ENCODE measurements at regions not wholly inside any gene's neighbourhood (a gene's known extent, or its start where the extent isn't known, plus 50 kb on each side); places are given as distances from the start of the nearest gene placed in this dataset.

DNA sequence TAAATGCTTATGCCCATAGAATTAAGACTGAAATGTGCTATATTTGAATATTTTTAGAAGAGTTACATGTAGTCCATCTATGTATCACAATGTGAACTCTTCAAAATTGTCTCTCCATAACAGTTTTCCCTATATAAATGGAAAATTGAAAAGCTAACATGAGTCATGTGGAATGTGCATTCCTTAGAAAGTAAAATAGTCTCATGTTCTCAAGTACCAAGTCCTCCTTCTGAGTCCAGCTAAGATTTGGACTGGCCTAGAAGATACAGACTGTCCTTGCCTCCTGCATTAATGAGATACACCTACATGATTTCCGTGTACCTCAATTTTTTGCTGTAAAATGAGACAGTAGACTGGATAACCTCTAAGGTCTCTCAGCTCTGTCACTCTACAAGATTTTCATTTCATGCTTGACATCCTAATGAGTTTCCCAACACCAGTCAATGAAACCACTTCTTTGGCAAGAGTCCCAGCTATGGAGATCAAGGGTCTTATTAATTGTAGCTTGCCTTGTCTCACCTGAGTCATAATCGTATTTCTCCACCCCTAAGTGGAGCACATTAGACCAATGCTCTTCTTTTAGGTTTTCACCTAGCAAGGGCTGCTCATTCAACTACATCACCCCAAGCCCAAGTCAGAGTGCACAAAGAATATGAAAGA, 350.6 kb upstream of the IL12A start:
- Histone ChIP-seq H3K18ac (ENCODE audit: low read length) (no peak overlapping the region), H3K4ac (ENCODE audit: low read length) (no peak overlapping the region), H3K9ac (ENCODE audit: low read depth, low read length, poor library complexity) (no peak overlapping the region), H4K91ac (ENCODE audit: low read depth, low read length, poor library complexity) (no peak overlapping the region), H3K27me3 (ENCODE audit: control insufficient read depth in 3 of 3, insufficient read depth in 3 of 3, low read depth in 1 of 3, low read length in 3 of 3) (no peaks in the 10 kb centered on the region), H3K14ac (ENCODE audit: low read length) (no peak overlapping the region), H3K4me3 (ENCODE audit: low read length in 2 of 2) (no peak overlapping the region), H3K4me2 (ENCODE audit: insufficient read depth, low read length, poor library complexity, severe bottlenecking) (no peak overlapping the region), H2AFZ (ENCODE audit: low read length) (no peak overlapping the region), H3K27ac (replicated peaks; ENCODE audit: low read length) (no peak overlapping the region), H2BK15ac (ENCODE audit: low read length) (no peak overlapping the region), H3K9me3 (replicated peaks in 1 of 2; ENCODE audit: control insufficient read depth in 2 of 2, insufficient read depth in 1 of 2, low read depth in 1 of 2, low read length in 2 of 2) (no peaks in the 10 kb centered on the region), H3K4me1 (ENCODE audit: control insufficient read depth in 2 of 2, insufficient read depth in 1 of 2, low read depth in 1 of 2, low read length in 2 of 2) (no peaks in the 10 kb centered on the region), H2BK5ac (ENCODE audit: low read length) (no peak overlapping the region), H2AK5ac (ENCODE audit: low read depth, low read length) (no peak overlapping the region), H4K8ac (ENCODE audit: low read depth, low read length) (no peak overlapping the region), H2BK12ac (ENCODE audit: low read length) (no peak overlapping the region), H3K36me3 (replicated peaks in 1 of 2; ENCODE audit: control insufficient read depth in 2 of 2, insufficient read depth in 2 of 2, low read length in 2 of 2) (no peaks in the 10 kb centered on the region), H3K79me1 (ENCODE audit: low read depth, low read length) (no peaks in the 10 kb centered on the region), H2BK120ac (ENCODE audit: low read depth, low read length) (no peak overlapping the region), H3K23ac (ENCODE audit: low read depth, low read length, poor library complexity) (no peak overlapping the region)
- DNase-seq (ENCODE audit: low spot score): no peak
- WGBS, 2 donors (ENCODE audit: extremely low coverage in 2 of 2, insufficient read length in 2 of 2, insufficient replicate concordance in 1 of 2): no CpG with 5 or more reads among the region's 2 CpGs

- no CpG with 5 or more reads among the region's 4 CpGs for WGBS, 2 donors (ENCODE audit: extremely low coverage in 2 of 2, insufficient read length in 2 of 2, insufficient replicate concordance in 1 of 2)
- Histone ChIP-seq H3K9ac (ENCODE audit: low read depth, low read length, poor library complexity) (no peak overlapping the region), H3K14ac (ENCODE audit: low read length) (no peak overlapping the region), H3K4me3 (ENCODE audit: low read length in 2 of 2) (no peak overlapping the region), H4K91ac (ENCODE audit: low read depth, low read length, poor library complexity) (no peak overlapping the region), H2BK12ac (ENCODE audit: low read length) (no peak overlapping the region), H3K23ac (ENCODE audit: low read depth, low read length, poor library complexity) (no peak overlapping the region), H3K9me3 (replicated peaks in 1 of 2; ENCODE audit: control insufficient read depth in 2 of 2, insufficient read depth in 1 of 2, low read depth in 1 of 2, low read length in 2 of 2) (no peaks in the 10 kb centered on the region), H2BK5ac (ENCODE audit: low read length) (no peak overlapping the region), H3K4me2 (ENCODE audit: insufficient read depth, low read length, poor library complexity, severe bottlenecking) (no peak overlapping the region), H3K36me3 (replicated peaks in 1 of 2; ENCODE audit: control insufficient read depth in 2 of 2, insufficient read depth in 2 of 2, low read length in 2 of 2) (no peaks in the 10 kb centered on the region), H2AFZ (ENCODE audit: low read length) (no peak overlapping the region), H3K27ac (replicated peaks; ENCODE audit: low read length) (no peak overlapping the region), H3K18ac (ENCODE audit: low read length) (no peak overlapping the region), H4K8ac (ENCODE audit: low read depth, low read length) (no peak overlapping the region), H2AK5ac (ENCODE audit: low read depth, low read length) (no peak overlapping the region), H3K27me3 (ENCODE audit: control insufficient read depth in 3 of 3, insufficient read depth in 3 of 3, low read depth in 1 of 3, low read length in 3 of 3) (no peaks in the 10 kb centered on the region), H3K4ac (ENCODE audit: low read length) (no peak overlapping the region), H3K4me1 (ENCODE audit: control insufficient read depth in 2 of 2, insufficient read depth in 1 of 2, low read depth in 1 of 2, low read length in 2 of 2) (no peaks in the 10 kb centered on the region), H2BK120ac (ENCODE audit: low read depth, low read length) (no peak overlapping the region), H2BK15ac (ENCODE audit: low read length) (no peak overlapping the region), H3K79me1 (ENCODE audit: low read depth, low read length) (no peaks in the 10 kb centered on the region)
- no peak for DNase-seq (ENCODE audit: low spot score)
These were observed 348.4 kb upstream of the IL12A start for GRCh38 chr3:159640225-159640624.

DNA sequence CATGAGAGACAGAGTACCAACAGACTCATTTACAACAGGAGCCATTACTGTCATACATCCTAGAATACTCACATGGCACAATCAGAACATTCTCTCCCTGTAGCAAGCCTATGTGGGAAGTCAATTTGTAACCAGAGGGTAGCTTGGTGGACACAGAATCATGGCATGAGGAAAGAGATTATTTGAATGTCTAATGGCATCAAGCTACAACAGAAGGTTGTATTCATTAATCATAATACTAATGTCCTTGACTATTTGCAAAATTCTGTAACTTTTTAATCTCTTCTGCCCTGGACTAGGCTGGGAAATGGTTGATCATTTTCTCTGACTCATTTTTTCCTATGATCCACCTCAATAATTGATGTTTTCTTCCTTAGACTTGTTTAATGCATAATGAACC, 345.2 kb upstream of the IL12A start:
- H3K9ac ChIP-seq (ENCODE audit: low read depth, low read length, poor library complexity): no peak overlapping the region
- no peaks in the 10 kb centered on the region for H3K27me3 ChIP-seq (ENCODE audit: control insufficient read depth in 3 of 3, insufficient read depth in 3 of 3, low read depth in 1 of 3, low read length in 3 of 3)
- no peak overlapping the region for H2AK5ac ChIP-seq (ENCODE audit: low read depth, low read length)
- H3K14ac ChIP-seq (ENCODE audit: low read length): no peak overlapping the region
- no peak overlapping the region for H3K4me3 ChIP-seq (ENCODE audit: low read length in 2 of 2)
- no peak for DNase-seq (ENCODE audit: low spot score)
- H3K79me1 ChIP-seq (ENCODE audit: low read depth, low read length): no peaks in the 10 kb centered on the region
- no peak overlapping the region for H2BK120ac ChIP-seq (ENCODE audit: low read depth, low read length)
- no peak overlapping the region for H4K91ac ChIP-seq (ENCODE audit: low read depth, low read length, poor library complexity)
- H2AFZ ChIP-seq (ENCODE audit: low read length): no peak overlapping the region
- no peaks in the 10 kb centered on the region for H3K36me3 ChIP-seq (replicated peaks in 1 of 2; ENCODE audit: control insufficient read depth in 2 of 2, insufficient read depth in 2 of 2, low read length in 2 of 2)
- no peak overlapping the region for H3K4ac ChIP-seq (ENCODE audit: low read length)
- no peak overlapping the region for H3K18ac ChIP-seq (ENCODE audit: low read length)
- no peaks in the 10 kb centered on the region for H3K9me3 ChIP-seq (replicated peaks in 1 of 2; ENCODE audit: control insufficient read depth in 2 of 2, insufficient read depth in 1 of 2, low read depth in 1 of 2, low read length in 2 of 2)
- H3K23ac ChIP-seq (ENCODE audit: low read depth, low read length, poor library complexity): no peak overlapping the region
- no peak overlapping the region for H2BK15ac ChIP-seq (ENCODE audit: low read length)
- no peak overlapping the region for H2BK5ac ChIP-seq (ENCODE audit: low read length)
- H3K27ac ChIP-seq (replicated peaks; ENCODE audit: low read length): no peak overlapping the region
- H2BK12ac ChIP-seq (ENCODE audit: low read length): no peak overlapping the region
- no peak overlapping the region for H3K4me2 ChIP-seq (ENCODE audit: insufficient read depth, low read length, poor library complexity, severe bottlenecking)
- no peaks in the 10 kb centered on the region for H3K4me1 ChIP-seq (ENCODE audit: control insufficient read depth in 2 of 2, insufficient read depth in 1 of 2, low read depth in 1 of 2, low read length in 2 of 2)
- no peak overlapping the region for H4K8ac ChIP-seq (ENCODE audit: low read depth, low read length)

DNA sequence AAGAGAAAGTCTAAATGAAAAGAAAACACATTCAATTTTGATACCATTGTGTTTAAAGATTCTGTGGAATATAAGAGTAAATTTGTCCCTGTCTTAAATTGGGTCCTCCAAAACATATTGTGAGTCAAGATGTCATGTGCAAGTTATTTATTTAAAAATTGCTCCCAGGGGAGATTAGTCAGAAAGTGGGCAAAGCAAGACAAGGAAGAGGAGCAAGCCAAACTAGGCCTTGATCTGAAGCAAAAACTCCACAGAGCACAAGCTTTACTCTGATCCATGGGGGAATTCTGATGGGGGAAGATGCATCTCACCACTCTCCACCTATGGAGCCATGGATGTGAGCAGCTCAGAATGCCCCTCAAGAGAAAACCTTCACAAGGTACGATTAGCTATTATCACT, 342.8 kb upstream of the IL12A start:
- no peak overlapping the region for H3K18ac ChIP-seq (ENCODE audit: low read length)
- no peak overlapping the region for H2AFZ ChIP-seq (ENCODE audit: low read length)
- H2BK12ac ChIP-seq (ENCODE audit: low read length): no peak overlapping the region
- DNase-seq (ENCODE audit: low spot score): no peak
- H3K4me2 ChIP-seq (ENCODE audit: insufficient read depth, low read length, poor library complexity, severe bottlenecking): no peak overlapping the region
- H2BK120ac ChIP-seq (ENCODE audit: low read depth, low read length): no peak overlapping the region
- WGBS, 2 donors (ENCODE audit: extremely low coverage in 2 of 2, insufficient read length in 2 of 2, insufficient replicate concordance in 1 of 2): no CpG with 5 or more reads among the region's 1 CpG
- H3K4me1 ChIP-seq (ENCODE audit: control insufficient read depth in 2 of 2, insufficient read depth in 1 of 2, low read depth in 1 of 2, low read length in 2 of 2): no peaks in the 10 kb centered on the region
- H3K9me3 ChIP-seq (replicated peaks in 1 of 2; ENCODE audit: control insufficient read depth in 2 of 2, insufficient read depth in 1 of 2, low read depth in 1 of 2, low read length in 2 of 2): no peaks in the 10 kb centered on the region
- no peak overlapping the region for H3K9ac ChIP-seq (ENCODE audit: low read depth, low read length, poor library complexity)
- H2AK5ac ChIP-seq (ENCODE audit: low read depth, low read length): no peak overlapping the region
- H3K14ac ChIP-seq (ENCODE audit: low read length): no peak overlapping the region
- H4K8ac ChIP-seq (ENCODE audit: low read depth, low read length): no peak overlapping the region
- no peaks in the 10 kb centered on the region for H3K27me3 ChIP-seq (ENCODE audit: control insufficient read depth in 3 of 3, insufficient read depth in 3 of 3, low read depth in 1 of 3, low read length in 3 of 3)
- no peak overlapping the region for H3K23ac ChIP-seq (ENCODE audit: low read depth, low read length, poor library complexity)
- H2BK5ac ChIP-seq (ENCODE audit: low read length): no peak overlapping the region
- H4K91ac ChIP-seq (ENCODE audit: low read depth, low read length, poor library complexity): no peak overlapping the region
- no peaks in the 10 kb centered on the region for H3K36me3 ChIP-seq (replicated peaks in 1 of 2; ENCODE audit: control insufficient read depth in 2 of 2, insufficient read depth in 2 of 2, low read length in 2 of 2)
- H3K4me3 ChIP-seq (ENCODE audit: low read length in 2 of 2): no peak overlapping the region
- no peak overlapping the region for H2BK15ac ChIP-seq (ENCODE audit: low read length)
- H3K27ac ChIP-seq (replicated peaks; ENCODE audit: low read length): no peak overlapping the region
- no peak overlapping the region for H3K4ac ChIP-seq (ENCODE audit: low read length)
- no peaks in the 10 kb centered on the region for H3K79me1 ChIP-seq (ENCODE audit: low read depth, low read length)

Measured in neuronal stem cell (in vitro differentiated cells).